GM19035 (cell line): ENCODE measurements at regions not wholly inside any gene's neighbourhood (a gene's known extent, or its start where the extent isn't known, plus 50 kb on each side); places are given as distances from the start of the nearest gene placed in this dataset.

Experiments used
- ATAC-seq: cut with Tn5 transposase; IDR thresholded peaks from one replicate; pipeline ENCODE4 v1.9.1; 2021; ENCODE audit not compliant: unreplicated experiment

DNA sequence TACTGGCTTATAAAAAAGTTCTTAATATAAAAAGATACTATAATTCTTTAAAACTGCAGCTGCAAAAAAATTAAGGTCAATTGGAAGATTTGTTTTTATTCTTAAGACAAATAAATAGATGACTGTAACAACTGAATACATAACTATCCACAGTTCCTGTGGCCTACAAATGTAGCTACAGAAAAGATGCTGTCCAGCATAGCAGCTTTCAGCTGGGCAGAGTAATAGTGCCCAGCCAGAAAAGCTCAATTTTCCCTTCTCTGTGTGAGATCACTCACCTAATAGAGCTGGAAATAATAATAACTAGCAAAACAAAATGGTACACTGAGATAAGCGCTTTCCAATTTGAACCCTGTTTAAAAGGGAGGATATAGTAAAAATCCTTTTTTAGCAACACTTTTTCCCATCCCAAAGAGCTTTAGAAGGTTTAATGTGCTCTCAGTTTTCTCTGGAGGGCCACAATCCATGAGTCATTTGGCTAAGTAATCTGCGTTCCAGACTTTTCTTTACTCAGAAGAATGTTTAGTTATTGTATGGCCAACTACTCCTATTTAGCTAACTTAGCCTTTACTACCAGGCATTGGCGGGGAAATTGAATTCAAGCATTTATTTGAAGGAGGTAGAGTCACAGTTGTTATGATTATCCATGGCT lies 158.1 kb upstream of the SLC39A10 start:
- no peak for ATAC-seq

GRCh38 chr2:195498176-195498575 lies 158.8 kb upstream of the SLC39A10 start:
- peak; percentile 84 for ATAC-seq

DNA sequence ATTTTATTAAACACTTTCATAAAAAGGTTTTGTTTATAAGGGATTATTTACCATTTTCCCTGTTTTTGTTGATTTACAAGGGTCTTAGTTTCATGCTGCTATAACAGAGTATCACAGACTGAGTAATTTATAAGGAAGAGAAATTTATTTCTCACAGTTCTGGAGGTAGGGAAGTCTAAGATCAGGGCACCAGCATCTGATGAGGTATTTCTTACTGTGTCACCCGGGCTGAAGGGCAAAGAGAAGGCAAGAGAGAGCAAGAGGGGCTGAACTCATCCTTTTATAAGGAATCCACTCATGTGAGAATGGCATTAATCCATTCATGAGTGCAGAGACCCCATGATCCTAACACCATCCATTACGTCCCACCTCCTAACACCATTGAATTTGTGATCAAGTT lies 160.0 kb upstream of the SLC39A10 start:
- ATAC-seq = no peak

DNA sequence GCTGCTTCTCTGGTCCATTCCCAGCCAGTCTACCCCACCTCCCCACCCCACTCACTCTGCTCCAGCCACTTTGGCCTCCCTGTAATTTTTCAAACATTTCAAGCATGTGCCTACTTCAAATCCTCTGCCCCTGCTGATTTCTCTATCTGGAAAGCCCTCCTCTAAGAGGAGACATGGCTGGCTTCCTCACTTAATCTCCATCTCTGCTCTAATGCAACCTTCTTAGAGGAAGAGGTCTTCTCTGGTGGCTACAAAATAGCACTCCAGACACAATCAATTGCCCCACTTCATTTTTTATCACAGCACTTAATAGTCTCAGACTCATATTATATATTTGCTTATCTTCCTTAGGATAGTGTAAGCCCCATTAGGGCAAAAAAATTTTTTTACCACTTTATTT lies 161.1 kb upstream of the SLC39A10 start:
- ATAC-seq = no peak

DNA sequence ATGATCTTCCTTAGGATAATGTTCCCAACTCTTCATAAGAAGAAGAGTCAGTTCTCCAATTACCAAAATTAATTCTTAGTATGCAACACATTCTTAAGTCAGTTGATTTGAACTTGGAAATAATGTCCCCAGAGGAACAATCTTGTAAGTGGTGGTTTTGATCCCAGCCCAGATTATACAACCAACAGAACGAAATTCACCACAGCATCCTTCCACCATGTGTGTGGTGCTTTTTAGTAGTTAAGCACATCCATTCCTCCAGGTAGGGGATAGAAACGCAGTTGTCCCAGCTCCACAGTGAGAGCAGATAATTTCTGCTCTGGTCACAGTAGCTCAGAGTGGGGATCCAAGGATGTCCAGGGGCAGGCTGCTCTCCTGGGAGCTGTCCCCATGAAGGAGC lies 161.7 kb upstream of the SLC39A10 start:
- ATAC-seq = no peak

DNA sequence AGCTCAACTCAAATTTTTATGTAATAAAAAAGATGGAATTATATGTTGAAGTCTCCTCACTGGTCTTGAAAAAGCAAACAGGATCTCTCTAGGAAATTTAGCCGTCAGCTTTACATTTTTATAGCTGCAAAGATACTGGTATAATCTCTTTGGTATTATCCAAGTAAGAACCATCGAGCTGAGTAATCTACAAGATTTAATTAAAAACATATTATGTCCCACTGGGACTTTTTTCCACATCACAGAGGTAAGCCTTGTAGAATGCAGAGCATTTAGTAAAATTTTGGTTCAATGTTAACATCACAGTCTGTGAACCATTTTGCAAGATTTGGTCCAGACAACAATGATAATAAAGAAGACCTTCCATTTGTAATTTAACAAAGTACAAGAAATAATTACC lies 162.6 kb upstream of the SLC39A10 start:
- no peak for ATAC-seq

DNA sequence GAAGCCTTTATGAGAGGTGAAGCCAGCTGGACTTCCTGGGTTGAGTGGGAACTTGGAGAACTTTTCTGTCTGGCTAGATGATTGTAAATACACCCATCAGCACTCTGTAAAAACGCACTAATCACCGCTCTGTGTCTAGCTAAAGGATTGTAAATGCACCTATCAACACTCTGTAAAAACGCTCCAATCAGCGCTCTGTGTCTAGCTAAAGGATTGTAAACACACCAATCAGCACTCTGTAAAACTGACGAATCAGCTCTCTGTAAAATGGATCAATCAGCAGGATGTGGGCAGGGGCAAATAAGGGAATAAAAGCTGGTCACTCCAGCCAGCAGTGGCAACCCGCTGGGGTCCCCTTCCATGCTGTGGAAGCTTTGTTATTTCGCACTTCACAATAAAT lies 163.6 kb upstream of the SLC39A10 start:
- ATAC-seq = no peak

DNA sequence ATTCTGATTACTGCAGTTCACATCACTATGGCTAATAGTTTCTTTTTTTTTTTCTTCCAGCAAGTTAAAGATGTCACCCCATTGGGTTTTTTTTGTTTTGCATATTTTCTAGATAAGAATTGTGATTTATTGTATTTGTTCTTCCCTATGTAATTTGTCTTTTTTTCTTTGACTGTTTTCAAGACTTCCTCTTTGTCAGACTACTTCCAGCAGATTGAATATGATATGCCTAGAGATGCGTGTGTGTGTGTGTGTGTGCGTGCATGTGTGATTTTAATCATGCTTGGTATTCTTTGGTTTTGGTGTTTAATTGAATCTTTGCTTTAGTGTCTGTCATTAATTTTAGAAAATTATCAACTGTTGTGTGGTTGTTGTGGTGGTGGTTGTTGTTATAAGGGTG lies 166.7 kb upstream of the SLC39A10 start:
- no peak for ATAC-seq

DNA sequence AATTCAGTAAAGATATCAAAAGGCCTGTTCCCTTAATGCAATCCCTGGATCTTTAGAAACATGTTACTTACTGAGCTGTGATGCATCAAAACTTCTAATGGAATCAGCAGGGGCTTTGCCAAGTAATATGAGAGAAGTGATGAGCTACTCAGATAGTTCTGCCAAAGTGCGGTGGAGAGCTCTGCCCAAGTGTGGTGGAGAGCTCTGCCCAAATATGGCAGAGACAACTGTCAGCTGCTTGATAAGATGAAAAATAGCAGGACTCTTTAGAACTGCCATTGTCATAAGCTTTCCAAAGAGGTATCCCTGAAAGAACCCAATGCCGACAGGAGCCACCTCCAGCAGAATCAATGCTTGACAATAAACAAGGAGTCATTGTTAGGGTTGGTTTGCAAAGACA lies 167.9 kb upstream of the SLC39A10 start:
- ATAC-seq = no peak

DNA sequence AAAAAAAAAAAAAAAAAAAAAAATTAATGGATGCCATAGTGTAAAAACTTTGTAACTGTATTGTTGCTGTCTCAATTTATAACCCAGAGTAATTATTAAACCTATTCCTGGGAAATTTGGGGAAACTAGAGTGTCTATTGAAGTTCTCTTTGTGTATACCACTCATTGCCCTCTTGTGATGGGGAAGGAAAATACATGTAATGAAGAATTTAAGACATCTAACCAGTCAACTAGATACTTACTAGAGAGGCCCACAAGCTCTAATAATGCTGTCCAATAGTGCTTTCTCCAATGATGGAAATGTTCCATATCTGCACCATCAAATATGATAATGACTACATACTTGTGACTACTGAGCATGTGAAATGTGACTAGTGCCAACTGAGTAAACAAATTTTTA lies 168.5 kb upstream of the SLC39A10 start:
- no peak for ATAC-seq

- ATAC-seq = peak; percentile 80
Measured at GRCh38 chr2:195486987-195487644, 169.9 kb upstream of the SLC39A10 start.

DNA sequence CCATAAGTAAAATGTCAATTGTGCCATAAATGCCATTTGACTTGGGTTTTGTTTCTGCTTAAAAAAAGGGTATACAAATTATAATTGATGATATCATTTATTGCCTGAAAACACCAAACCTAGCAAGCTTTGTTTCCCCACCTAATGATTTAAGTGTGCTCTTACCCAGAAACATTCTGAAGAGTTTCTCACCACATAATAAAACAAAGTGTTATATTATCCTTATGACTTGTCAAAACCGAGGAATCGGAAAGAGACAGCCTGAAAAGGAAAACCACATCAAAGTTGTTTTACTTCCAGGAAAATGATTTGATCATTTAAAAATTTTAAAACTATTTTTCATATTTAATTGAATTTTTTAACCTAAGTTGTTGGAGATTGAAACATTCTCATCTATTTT lies 170.5 kb upstream of the SLC39A10 start:
- ATAC-seq = no peak

DNA sequence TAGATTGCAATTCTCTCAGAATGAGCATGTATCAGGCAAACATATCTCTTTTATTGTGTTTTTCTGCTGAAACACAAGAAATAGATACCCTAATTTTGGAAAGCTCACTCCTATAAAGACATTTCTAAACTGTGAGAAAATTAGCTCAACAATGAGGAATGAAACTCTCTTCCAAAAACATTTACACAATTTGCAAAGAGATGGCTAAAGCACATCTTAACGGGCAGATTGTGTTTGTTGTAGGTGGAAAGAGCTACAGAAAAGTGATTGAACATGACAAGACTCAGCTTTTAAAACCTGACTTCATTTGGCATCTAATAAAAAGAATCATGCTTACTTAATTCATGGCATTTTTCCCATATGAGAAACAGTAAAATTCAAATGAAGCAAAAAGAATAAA lies 175.0 kb upstream of the SLC39A10 start:
- no peak for ATAC-seq

DNA sequence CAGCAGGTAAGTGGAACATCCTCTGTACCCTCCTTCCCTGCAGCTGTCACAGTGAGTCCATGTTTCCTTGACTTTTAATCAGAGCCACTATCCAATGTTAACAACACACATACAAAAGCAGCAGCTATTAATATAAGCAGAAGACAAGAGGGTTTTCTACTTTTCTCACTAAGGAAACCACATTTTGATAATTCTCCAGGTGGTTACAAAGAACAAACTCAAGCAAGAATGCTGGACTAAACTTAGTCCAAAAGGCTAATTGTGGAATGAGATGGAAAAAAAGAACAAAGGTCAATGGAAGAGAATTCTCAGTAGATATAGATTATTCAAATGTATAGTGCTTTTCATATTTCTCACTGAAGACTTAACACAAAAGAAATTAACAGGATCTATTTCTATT lies 176.9 kb upstream of the SLC39A10 start:
- no peak for ATAC-seq

DNA sequence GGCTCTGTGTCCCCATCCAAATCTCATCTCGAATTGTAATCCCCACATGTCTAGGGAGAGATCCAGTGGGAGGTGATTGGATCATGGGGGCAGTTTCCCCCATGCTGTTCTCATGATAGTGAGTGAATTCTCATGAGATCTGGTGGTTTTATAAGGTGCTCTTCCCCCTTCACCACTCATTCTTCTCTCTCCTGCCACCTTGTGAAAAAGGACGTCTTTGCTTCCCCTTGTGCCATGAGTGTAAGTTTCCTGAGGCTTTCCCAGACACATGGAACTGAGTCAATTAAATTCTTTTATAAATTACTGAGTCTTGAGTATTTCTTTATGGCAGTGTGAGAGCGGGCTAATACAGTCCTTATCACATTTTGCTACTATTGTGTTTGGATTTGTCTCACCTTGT lies 177.6 kb upstream of the SLC39A10 start:
- no peak for ATAC-seq

DNA sequence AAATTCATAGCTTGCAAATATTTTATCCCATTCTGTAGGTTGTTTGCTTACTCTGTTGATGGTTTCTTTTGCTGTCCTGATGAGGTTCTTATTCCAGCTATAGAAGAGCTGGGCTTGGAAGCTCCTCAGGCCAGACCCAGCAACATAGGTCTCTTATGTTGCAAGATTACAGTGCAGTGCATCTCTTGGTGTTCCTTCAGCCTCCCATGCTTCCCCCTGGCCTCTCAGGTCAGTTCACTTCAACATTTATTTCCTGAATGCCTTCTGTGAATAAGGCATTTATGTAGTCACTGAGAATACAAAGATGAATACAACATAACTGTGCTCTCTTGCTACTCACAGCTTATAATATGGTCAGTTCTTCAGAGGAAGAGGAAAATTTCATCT lies 179.0 kb upstream of the SLC39A10 start:
- ATAC-seq = peak; percentile 22

GRCh38 chr2:195477248-195477995 lies 179.6 kb upstream of the SLC39A10 start:
- peak; percentile 69 for ATAC-seq

DNA sequence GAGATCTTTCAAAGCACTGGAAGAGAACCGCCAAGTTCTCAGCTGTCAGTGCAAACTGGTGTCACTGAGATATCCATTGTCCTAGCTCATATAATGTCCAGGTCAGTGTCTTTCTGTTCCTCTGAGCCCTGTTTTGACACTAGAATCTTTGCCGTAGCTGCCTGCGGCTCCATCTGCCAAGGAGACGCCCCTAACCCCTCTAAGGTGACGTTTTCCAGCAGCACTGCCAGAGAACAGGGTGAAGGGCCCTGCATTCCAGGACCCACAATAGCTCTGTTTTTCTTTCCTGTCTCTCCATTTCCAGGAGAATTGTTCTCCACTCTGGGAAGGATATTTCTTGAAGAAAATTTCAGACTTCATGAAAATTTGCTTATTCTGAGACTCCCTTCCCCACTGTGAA lies 181.7 kb upstream of the SLC39A10 start:
- no peak for ATAC-seq

GRCh38 chr2:195473862-195474261 lies 183.2 kb upstream of the SLC39A10 start:
- no peak for ATAC-seq

GRCh38 chr2:195472501-195473234 lies 184.4 kb upstream of the SLC39A10 start:
- no peak for ATAC-seq

DNA sequence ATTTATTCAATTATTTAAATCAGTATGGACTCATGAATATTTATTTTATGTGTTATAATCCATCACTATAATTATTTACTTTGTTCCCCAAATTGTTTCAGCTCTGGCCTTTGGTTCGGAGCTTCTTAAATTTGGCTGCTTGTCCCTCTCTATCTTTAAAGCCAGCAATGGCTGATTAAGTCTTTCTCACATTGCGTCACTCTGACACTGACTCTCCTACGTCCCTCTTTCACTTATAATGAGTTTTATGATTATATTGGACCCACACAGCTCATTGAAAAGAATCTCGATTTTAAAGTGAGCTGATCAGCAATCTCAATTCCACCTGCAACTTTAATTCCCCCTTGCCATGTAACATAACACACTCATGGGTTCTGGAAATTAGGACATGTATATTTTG lies 185.2 kb upstream of the SLC39A10 start:
- no peak for ATAC-seq

GRCh38 chr2:195471163-195471562 lies 185.9 kb upstream of the SLC39A10 start:
- no peak for ATAC-seq
